Transverse colon (tissue), 4 donors: ENCODE measurements at regions not wholly inside any gene's neighbourhood (a gene's known extent, or its start where the extent isn't known, plus 50 kb on each side); places are given as distances from the start of the nearest gene placed in this dataset.

Experiments used
- DNase-seq: peaks from one replicate; pipeline ENCODE4 v3.0.0-alpha.2; 2019
- H3K27ac ChIP-seq, 4 donors: fragments of 200-600 bp; sonication (generic); 2 replicates each; pipeline ENCODE4 v1.5.1; 2016 to 2018; ENCODE audit warnings: inconsistent platforms in 4 of 4
- H3K27me3 ChIP-seq: fragments of 200-600 bp; sonication (generic); 2 replicates; pipeline ENCODE4 v1.5.1; 2017; ENCODE audit warnings: inconsistent platforms
- H3K36me3 ChIP-seq, 4 donors: fragments of 200-600 bp; sonication (generic); 2 replicates each; pipeline ENCODE4 v1.5.1; 2017 to 2019; ENCODE audit warnings: inconsistent platforms in 4 of 4
- H3K4me1 ChIP-seq, 4 donors: fragments of 200-600 bp; sonication (generic); 2 replicates each; pipeline ENCODE4 v1.5.1; 2017 to 2020; ENCODE audit warnings: inconsistent platforms in 4 of 4
- H3K4me3 ChIP-seq, 4 donors: fragments of 200-600 bp; sonication (generic); 1 replicate in 1 of 4; 2 replicates in 3 of 4; pipeline versions ENCODE4 v1.5.1 to v1.6.1; 2017 to 2019; ENCODE audit warnings: inconsistent platforms in 4 of 4
- H3K9me3 ChIP-seq, 2 donors: fragments of 200-600 bp; sonication (generic); 2 replicates each; pipeline ENCODE4 v1.5.1; 2017 to 2019; ENCODE audit warnings: inconsistent platforms in 2 of 2
- EP300 ChIP-seq: sonication (generic); formaldehyde crosslinking; IDR thresholded peaks from one replicate; pipeline ENCODE4 v1.6.1; 2017; ENCODE audit warnings: antibody characterized with exemption, low read depth
- POLR2A ChIP-seq: fragments of 450-650 bp; IDR thresholded peaks from one replicate; pipeline ENCODE4 v1.6.1; 2016; ENCODE audit warnings: antibody characterized with exemption, mild to moderate bottlenecking, moderate library complexity
- POLR2AphosphoS5 ChIP-seq, 3 donors: sonication (generic); formaldehyde crosslinking; IDR thresholded peaks; one replicate each; pipeline ENCODE4 v1.6.1; 2016; ENCODE audit warnings: antibody characterized with exemption in 3 of 3
- WGBS, 2 donors: methylation state at CpG; one replicate each; pipeline ENCODE4 v1.1.5; 2018; ENCODE audit warnings: low coverage in 1 of 2; 5-methylcytosine and 5-hydroxymethylcytosine counted together
- in situ Hi-C, 4 donors: fragments of 200-750 bp; cut with MboI; loops; one replicate each; pipeline versions ENCODE4 v1.15.0 to v1.15.1; 2017; ENCODE audit warnings: low sequenced_read_pairs in 3 of 4, low pct_ligation_motif_present in 1 of 4, low pct_unique_long_range_greater_than_20kb in 1 of 4
- intact Hi-C: fragments of 100-400 bp; cut with DNase I; formaldehyde crosslinking; loops from one replicate; pipeline ENCODE4 v1.15.1; 2023; ENCODE audit warnings: low total_unique reads
- TF ChIP-seq, protein P1 (sequence below), 5 experiments: fragments of 200-600 bp in 3 of 5; fragments of 450-650 bp in 2 of 5; sonication (generic) in 3 of 5; IDR thresholded peaks; 1 replicate in 2 of 5; 2 replicates in 3 of 5; pipeline ENCODE4 v1.5.1; 2016 to 2017; ENCODE audit warnings: antibody characterized with exemption in 5 of 5, inconsistent platforms in 3 of 5, mild to moderate bottlenecking in 2 of 5, moderate library complexity in 1 of 5

DNA sequence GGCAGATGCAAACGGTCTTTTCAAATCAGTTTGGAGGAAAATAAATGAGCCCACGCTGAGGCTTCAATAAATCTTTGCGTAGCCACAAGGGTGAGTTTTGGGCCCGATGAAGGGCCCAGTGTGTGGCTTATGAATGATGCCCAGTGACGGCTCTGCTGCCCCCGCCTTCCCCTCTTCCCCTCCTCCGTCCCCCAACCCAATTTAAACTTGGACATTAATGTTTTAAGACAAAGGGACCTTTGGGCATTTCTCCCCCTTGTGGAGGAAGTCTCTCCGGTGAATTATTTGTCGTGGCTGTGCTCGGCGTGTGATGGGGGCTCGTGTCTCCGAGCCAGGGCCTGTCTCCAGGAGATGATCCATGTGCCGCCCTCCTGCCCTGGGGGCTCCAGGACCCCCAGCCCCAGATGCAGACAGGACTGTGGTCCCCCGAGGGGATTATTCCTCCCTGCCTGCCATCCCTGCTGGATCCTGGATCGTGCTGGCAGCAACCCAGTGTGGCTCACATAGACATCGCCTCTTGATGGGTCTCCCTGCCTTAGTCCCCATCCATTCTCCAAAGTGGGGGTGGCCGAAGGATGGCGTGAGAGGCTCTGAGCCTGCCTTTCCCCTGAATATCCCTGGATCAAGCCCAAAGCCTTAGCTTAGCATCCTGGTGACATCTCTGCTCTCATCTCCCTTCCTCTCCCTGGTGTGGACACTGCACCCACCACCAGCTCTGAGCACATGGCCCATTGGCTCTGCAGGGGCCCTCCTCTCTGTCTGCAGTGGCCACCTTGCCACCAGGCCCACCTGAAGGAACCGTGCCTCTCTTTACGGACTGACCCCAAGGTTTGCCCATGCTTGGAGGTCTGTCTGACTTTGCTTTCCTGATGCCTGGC lies 56.4 kb downstream of the SMIM38 start:
- no peak for DNase-seq
- Histone ChIP-seq H3K4me1 (no peaks in the 10 kb centered on the region), H3K36me3 (no peaks in the 10 kb centered on the region), H3K27me3 (no peaks in the 10 kb centered on the region), H3K27ac (no peak overlapping the region), H3K9me3 (no peaks in the 10 kb centered on the region), H3K4me3 (no peak overlapping the region)
- intact Hi-C loops, result no loop called here
- in situ Hi-C loops, result no loop called here
- TF ChIP-seq POLR2A (no peak), POLR2AphosphoS5 (IDR thresholded peaks at IDR 0.05) (no peak), EP300 (no peak)
- TF ChIP-seq, protein P1, sequence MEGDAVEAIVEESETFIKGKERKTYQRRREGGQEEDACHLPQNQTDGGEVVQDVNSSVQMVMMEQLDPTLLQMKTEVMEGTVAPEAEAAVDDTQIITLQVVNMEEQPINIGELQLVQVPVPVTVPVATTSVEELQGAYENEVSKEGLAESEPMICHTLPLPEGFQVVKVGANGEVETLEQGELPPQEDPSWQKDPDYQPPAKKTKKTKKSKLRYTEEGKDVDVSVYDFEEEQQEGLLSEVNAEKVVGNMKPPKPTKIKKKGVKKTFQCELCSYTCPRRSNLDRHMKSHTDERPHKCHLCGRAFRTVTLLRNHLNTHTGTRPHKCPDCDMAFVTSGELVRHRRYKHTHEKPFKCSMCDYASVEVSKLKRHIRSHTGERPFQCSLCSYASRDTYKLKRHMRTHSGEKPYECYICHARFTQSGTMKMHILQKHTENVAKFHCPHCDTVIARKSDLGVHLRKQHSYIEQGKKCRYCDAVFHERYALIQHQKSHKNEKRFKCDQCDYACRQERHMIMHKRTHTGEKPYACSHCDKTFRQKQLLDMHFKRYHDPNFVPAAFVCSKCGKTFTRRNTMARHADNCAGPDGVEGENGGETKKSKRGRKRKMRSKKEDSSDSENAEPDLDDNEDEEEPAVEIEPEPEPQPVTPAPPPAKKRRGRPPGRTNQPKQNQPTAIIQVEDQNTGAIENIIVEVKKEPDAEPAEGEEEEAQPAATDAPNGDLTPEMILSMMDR (IDR thresholded peaks at IDR 0.05), result peak in 1 of 5 experiments; percentile 3
- 0 to 58% methylated on average over 1 to 21 of the region's 21 CpGs for WGBS, 2 donors

DNA sequence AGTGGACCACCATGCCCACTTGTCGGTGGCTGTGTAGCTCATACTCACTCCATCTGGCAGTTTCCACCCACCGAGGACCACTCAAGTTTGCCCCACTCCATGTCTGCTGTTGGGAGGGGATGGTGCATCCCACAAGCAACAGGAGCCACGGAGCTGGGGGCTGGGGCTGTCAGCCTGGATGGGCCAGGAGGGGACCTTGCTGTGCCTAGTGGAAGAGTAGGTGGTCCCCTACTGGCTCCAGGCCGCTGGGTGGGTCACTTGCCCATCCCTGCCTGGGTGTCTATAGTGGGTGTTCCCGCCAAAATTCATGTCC lies 57.0 kb downstream of the SMIM38 start:
- TF ChIP-seq, protein P1 (IDR thresholded peaks at IDR 0.05), result no peak
- no peak for TF ChIP-seq POLR2A
- TF ChIP-seq EP300, result no peak
- no peak for TF ChIP-seq POLR2AphosphoS5 (IDR thresholded peaks at IDR 0.05)
- Histone ChIP-seq H3K4me1 (no peaks in the 10 kb centered on the region), H3K4me3 (no peak overlapping the region), H3K9me3 (no peaks in the 10 kb centered on the region), H3K27me3 (no peaks in the 10 kb centered on the region), H3K36me3 (no peaks in the 10 kb centered on the region), H3K27ac (no peak overlapping the region)
- 75% methylated on average over 4 of the region's 5 CpGs; no CpG with 5 or more reads in 1 of the 2 donors for WGBS, 2 donors
- no peak for DNase-seq
- intact Hi-C loops, result no loop called here
- in situ Hi-C loops, result no loop called here

DNA sequence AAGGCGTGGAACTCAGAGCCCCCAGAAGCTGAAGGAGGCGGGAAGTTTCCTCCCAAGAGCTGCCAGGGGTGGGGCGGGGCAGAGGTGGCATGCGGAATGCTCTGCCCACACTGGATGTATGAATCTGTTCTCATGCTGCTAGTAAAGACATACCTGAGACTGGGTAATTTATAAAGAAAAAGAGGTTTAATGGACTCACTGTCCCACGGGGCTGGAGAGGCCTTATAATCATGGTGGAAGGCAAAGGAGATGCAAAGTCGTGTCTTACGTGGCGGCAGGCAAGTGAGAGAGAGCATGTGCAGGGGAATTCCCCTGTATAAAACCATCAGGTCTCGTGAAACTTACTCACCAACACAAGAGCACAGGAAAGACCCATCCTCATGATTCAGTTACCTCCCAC lies 57.6 kb downstream of the SMIM38 start:
- H3K4me1 ChIP-seq, result no peaks in the 10 kb centered on the region
- 78 to 95% methylated on average over 3 to 8 of the region's 9 CpGs for WGBS, 2 donors
- intact Hi-C loops, result no loop called here
- no peak overlapping the region for H3K4me3 ChIP-seq
- no peaks in the 10 kb centered on the region for H3K27me3 ChIP-seq
- H3K27ac ChIP-seq, result no peak overlapping the region
- TF ChIP-seq EP300 (no peak), POLR2AphosphoS5 (IDR thresholded peaks at IDR 0.05) (no peak)
- in situ Hi-C loops, result no loop called here
- no peaks in the 10 kb centered on the region for H3K9me3 ChIP-seq
- H3K36me3 ChIP-seq, result no peaks in the 10 kb centered on the region
- DNase-seq, result no peak

DNA sequence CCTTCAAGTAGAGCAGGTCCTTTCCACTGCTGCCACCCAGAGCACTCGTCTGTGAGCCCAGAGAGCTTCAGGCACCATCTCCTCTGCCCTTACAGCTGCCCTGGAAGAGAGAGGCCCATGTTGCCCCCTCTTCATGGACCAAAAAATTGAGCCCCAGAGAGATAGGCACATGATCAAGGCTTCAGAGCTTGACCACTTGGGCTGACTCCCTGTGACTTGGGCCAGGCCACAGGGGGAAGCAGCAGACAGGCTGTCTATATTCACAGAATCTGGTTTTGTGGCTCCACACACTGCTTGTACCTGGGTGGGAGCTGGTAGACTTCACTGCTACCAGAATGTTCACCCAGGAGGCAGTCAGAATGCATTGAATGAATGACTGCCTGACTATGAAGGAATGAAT lies 58.2 kb downstream of the SMIM38 start:
- Histone ChIP-seq H3K27me3 (no peaks in the 10 kb centered on the region), H3K36me3 (no peaks in the 10 kb centered on the region), H3K27ac (no peak overlapping the region), H3K4me1 (no peaks in the 10 kb centered on the region), H3K4me3 (no peak overlapping the region), H3K9me3 (no peaks in the 10 kb centered on the region)
- intact Hi-C loops (no loop called here), in situ Hi-C loops (no loop called here)
- no peak for DNase-seq
- no peak for TF ChIP-seq EP300
- TF ChIP-seq POLR2AphosphoS5 (IDR thresholded peaks at IDR 0.05), result no peak
- TF ChIP-seq POLR2A, result no peak
- TF ChIP-seq, protein P1 (IDR thresholded peaks at IDR 0.05), result no peak
- WGBS, 2 donors, result 92% methylated on average over 1 of the region's 1 CpG; no CpG with 5 or more reads in 1 of the 2 donors
